Non-pigmented ciliary epithelial cell (primary cell): ENCODE measurements at regions not wholly inside any gene's neighbourhood (a gene's known extent, or its start where the extent isn't known, plus 50 kb on each side); places are given as distances from the start of the nearest gene placed in this dataset.

Experiments
- DNase-seq: peaks from one replicate; pipeline ENCODE4 v3.0.0-alpha.2; 2010; ENCODE audit warnings: low read depth

DNA sequence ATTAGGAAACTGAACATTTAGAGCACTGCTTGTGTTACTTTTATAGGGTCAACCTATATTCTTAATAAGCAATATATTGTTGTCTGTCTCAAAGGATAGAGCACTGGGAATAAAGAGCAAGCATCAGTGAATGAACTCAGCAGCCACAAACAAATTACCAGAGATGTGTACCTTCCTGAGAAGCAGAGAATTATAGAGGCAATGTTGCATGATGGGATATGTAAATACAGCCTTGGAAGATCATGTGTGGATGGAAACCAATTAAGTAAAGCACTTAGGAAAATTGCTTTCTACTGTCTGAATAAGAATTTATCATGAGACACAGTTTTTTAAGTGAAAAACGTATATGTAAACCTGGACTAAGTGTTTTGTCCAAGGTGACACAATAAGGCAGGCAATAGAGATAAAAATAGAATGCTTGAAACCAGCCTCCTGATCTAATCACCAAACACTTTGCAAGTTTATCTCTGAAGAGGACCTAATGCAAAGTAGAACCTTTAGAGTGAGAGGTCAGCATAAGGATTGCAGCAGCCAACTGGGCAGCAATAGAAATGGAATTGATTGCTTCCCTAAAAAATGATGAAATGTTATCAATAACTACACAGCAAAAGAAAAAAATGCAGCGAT is 848.0 kb downstream of the TUSC7 start:
- no peak for DNase-seq

DNA sequence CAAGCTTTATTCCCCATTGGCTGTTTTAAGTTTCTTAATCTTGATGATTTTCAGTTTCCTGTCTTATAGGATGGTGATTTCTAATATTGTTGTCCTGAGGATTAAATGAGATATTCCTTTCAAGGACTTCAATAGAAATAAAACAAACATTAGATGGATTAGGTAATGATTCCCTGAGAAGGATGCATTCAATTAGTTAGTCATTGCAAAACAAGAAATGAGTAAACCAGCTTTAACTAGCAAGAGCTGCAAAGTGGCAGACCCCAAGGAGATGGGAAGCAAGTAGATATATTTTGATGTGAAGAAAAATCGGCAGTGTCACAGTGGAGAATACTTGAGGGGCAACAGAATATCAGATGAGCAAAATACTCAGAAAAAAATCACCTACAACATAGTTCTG is 849.1 kb downstream of the TUSC7 start:
- DNase-seq: no peak

DNA sequence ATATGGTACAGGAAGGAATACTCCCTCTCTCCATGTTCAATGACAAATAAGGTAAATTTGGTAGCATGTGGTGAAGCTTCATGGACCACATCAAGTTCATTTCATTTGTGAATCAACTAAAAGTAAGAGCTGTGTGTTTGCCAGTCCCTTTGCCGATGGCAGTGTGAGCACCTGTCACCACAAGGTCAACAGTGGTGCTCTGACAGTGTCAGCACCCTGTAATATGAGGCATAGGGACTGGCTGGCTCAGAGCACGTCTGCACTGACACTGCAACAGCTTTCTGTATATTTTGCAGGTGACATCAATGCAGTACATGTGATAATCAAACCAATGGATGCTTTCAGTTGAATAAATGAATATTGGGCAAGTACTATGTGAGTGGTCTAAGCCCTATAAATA is 852.4 kb downstream of the TUSC7 start:
- DNase-seq: no peak

DNA sequence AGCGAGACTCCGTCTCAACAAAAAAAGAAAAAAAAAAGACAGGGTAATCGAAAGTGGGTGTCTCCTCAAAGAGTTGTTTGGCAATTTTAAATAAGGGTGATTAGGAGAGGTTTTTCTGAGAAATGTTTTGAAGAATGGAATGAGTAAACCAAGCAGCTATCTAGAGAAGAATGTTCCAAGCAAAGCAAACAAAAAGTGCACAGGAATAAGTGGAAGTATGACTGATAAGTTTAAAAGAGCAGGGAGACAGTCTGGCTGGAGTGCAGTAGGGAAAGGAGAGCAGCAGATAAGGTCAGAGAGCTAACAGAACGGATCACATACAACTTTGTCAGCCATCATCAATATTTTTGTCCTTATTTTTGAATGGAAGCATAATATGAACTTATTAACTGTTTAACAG is 853.5 kb downstream of the TUSC7 start:
- no peak for DNase-seq

DNA sequence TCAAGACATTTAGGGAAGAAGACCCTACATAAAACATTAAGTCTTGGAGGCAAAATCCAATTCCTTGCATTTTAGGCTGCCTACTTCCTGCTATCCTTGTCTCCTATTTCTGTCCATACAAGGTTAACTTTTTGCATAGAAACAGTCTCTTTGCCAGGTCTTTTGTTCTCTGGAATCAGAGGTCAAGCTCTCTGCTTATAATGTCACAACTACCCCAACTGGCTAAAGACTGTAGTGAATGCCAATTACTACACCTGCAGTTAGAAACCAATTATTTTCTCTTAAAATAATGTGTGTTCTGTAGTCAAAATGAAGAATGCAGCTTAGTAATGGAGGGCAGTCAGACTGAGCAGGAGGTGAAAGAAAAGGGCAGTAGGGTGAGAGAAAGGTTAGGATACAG is 856.2 kb downstream of the TUSC7 start:
- DNase-seq: no peak

DNA sequence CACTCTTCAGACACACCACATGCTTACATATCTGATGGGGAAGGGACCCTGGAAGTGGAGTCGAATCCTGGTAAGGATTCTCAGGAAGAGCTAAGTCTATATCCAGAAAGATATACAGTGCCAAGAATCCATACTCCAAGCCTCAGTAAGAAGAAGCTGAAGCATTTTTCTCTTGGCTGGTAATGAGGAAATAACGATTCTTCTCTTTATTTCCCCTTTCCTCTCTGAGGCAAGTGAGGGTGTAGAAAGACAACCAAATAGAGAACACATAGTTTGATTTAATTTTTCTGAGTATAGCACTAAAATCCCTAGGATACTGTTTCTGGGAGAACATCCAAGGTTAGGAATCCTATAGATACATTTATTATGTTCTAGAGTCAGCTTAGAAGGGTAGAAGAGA is 857.3 kb downstream of the TUSC7 start:
- no peak for DNase-seq

DNA sequence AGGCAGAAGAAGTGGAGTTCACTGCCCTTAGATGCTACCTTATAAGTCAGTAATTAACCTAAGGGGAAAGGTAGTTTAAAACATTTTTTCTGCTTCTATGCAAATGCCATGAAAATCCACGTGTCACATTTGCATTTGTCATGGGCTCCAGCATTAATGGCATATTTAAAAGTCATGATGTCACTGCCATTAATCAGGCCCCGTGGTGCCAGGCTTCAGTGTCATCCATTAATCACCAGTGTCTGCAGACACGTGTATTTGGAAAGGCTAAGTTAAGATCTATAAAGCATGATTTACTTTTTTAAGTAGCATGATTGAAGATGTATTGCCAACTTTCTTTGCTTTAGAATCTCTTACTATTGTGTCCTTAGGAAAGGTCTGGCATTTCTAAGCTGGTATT is 857.8 kb downstream of the TUSC7 start:
- DNase-seq: no peak

DNA sequence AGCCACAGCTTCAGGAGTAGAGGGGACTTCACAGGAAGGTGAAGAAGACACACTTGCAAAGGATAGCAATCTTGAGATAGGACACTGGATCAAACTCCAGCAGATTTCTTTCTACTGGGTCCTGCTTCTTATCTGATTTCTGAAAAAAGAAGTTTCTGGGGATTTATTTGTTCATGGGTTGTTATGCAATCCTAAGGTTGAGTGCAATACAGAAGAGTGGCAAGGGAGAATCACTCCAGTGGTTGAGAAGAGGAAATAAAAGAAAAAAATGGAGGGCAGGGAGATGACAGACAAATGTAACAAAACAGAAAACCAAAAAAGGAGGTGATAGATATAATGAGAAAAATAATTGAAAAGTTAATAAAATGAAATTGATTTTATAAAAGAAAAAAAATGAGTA is 858.3 kb downstream of the TUSC7 start:
- DNase-seq: no peak

DNA sequence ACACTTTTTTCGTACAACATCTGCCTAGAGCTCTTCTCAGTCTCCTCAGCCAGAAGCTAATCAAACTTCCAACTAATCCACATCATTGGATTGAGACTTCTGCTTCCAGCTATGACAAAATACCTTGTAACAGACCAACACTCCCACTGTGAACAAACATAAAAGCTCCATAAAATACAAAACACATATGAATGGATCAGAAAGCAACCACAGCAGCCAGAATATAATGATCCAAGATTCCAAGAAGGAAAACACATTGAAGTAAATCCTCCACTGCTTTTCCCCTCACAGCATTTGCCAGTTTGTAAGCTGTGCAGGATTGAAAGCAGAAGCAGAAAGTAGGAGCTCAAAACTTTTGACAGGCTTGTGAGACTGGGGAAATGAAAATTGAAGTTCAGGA is 863.2 kb downstream of the TUSC7 start:
- no peak for DNase-seq

DNA sequence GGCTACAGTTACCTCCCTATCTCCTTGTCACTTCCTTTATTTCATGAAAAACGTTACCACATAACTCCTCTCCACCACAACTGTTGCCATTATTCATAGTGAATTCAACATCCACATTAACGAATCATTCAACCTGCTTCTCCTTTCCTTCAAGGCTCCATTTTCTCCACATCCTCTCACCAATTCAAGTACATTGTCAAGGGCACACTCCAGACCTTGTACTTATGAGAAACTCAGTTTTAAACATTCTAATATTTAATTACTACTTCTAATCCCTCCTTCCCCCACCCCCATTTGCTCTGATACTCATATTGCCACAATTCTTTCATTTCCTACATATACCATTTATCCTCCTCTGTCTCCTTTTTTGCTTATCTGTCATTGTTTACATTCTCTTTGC is 871.2 kb downstream of the TUSC7 start:
- DNase-seq: no peak

DNA sequence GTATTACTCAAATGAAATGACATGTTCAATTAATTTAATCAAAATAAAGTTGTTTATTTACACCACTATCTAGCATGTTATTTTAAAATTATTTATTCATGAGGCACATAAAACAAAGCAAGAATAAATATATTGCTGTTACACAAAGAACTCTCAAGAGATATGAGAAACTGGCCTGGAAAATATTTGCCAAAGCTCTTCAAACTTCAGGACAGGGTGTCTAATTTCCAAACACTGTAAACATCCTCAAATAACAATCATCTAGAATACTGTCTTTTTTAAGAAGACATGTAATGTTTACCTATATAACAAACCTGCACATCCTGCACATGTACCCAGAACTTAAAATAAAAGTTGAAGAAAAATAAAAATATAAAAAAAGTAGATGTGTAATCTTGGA is 876.6 kb downstream of the TUSC7 start:
- no peak for DNase-seq

DNA sequence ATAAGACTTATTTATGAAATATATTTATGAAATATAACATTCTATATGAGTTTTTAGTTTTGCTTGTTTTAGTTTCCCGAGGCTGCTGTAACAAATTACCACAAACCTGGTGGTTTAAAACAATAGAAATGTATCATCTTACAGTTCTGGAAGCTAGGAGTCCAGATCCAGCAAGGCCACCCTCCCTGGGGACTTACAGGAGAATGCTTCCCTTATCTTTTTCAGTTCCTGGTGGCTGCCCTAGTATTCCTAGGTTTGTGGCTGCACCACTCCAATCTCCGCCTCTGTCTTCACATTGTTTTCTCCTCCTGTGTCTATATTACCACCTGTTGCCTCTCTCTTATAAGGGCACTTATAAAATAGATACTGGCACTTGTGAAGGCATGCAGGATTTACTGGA is 877.8 kb downstream of the TUSC7 start:
- no peak for DNase-seq

DNA sequence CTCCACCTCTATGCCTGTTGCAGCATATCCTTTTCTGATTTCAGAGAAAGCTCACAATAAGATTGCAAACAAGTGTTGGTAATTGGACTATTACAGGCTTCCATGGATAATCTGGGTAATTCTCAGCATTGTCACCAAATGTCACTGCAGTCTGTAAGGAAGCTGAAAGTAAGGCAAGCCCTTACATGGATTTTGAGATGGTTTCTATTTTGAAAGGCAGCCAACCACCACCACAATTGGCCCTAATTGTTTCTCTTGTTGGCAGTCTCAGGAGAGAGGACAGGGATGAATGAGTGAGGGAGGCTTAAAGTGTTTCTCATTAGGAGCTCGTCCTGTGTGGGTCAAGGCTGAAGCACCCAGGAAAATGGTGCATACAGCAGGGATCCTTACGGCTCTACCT is 879.9 kb downstream of the TUSC7 start:
- DNase-seq: no peak

DNA sequence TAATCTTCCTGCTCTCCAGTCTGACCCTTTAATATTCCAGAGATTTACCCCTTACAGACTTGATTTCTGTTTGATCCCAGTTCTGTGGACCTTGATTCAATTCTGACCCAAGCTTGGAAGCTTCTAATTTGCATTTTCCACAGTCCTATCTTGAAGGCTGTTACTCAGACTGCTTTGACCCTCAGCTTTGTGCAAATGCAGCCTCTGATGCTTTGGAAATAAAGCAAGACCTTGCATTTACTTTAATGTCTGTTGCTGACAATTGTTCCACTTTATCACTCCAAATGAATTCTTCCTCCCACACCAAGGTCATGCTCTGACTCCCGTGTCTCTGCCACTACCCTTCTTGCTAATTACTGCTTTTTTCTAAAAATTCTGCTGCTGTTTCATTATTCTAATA is 886.0 kb downstream of the TUSC7 start:
- DNase-seq: no peak

DNA sequence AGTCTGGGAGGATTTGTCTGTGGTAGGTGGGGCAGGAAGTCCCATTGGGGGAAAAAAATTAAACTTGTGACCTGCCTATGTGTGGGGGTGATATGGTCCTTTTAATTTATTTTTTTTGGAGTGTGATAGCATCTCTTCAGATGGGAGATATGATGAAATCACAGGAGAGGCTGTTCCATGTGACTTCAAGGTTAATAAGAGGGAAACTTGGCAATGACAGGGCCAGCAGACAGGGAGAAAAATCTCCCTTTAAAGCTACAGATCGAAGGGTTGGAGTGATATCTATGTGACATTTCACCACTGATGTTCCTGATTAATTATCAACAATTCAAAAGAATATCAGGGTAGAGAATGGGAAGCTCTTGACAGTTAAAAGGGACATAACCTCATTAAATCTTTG is 886.9 kb downstream of the TUSC7 start:
- DNase-seq: no peak

DNA sequence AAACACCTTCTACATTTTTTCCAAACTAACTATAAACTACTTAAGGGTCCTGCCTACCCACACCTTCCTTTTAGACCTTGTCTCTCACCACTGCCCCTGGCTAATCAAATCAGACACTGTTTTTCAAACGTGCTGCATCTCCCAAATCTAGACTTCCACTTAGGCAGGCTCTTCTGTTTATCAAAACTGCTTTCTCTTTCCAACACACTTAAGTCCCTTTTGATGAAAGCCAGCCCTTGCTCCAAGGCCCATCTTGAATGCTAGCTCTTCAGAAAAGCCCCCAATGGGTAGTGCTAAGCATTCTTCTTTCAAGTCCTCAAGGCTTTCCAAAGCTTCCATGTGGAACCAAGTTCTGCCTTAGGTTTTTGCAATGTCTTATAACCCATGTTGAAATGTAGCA is 888.3 kb downstream of the TUSC7 start:
- DNase-seq: no peak

DNA sequence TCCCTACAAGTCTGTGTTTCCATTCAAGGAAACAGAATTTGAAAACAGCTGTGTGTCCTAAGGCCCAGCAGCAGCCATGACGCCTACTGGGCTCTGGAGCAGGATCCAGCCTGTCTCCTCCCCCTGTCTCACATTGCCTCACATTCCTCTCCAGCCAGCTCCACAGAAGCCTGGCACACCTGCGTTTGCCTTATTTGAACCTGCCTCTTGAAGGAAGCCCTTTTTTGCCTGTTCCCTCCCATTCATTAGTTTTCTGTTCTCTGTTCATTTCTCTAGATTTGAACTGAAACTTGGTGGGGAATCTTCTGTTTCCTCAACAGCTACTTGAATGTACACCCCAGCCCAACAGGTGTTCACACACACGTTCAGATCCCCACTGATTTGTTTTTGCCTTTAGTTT is 890.5 kb downstream of the TUSC7 start:
- no peak for DNase-seq

DNA sequence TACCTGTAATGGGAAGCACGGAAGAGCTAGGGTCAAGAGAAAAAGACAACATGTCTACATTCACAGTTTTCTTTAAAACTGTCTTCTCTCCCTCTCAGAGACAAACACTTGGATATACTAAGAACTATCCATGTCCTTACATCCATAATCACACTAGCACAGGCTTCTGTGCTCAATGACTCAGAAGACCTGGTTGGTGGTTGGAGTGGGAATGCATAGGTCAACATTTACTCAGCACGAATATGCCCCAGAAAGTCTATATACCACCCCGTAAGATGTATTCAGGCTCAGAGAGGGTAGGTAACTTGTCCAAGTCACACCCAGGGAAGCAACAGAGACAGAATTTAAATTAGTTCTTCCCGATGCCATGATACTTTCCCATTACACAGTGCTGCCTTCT is 891.1 kb downstream of the TUSC7 start:
- peak; percentile 6 for DNase-seq

DNA sequence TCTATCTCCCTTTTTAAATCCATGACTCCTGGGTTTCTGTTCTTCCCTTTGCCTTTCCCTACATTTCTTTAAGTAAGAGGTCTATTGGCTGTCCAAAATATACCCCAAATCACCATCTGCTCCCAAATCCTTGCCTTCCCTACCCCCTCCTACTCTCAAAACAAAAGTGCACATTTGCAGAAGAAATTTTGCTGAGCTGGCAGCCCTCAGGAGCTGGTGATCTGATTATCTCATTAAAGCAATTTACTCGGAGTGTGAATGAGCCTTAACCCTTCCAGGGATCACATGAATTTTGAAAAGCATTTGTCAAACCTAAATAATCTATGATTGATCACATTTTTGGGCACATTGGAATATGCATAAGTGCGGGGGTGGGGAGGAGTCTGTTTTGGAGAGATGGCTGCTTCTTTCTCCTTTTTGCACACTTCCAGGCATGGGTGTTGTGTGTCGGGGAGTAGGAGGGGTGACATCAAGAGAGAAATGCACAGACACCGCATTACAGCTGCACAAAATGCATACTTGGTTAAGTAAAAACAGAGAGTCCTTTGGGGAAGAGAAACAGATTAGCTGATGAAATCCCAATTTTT is 892.6 kb downstream of the TUSC7 start:
- DNase-seq: no peak

DNA sequence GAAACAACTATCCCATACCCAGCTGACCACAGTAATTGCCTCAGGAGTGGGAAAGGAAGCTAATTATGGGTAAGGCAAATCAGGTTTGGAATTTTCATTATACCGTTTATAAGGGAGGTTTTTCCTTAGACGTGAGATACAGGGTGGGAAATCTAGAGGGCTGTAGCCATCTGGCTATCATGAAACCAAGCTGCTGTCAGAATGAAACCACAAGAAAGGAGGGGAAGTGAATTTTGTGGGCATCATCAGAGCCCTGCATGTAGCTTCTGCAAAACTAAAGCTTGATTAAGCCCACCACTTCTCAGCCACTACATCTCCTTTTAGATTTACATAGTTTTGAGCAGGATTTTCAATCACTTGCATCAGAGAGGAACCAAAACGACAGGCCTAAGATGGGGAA is 893.5 kb downstream of the TUSC7 start:
- no peak for DNase-seq

DNA sequence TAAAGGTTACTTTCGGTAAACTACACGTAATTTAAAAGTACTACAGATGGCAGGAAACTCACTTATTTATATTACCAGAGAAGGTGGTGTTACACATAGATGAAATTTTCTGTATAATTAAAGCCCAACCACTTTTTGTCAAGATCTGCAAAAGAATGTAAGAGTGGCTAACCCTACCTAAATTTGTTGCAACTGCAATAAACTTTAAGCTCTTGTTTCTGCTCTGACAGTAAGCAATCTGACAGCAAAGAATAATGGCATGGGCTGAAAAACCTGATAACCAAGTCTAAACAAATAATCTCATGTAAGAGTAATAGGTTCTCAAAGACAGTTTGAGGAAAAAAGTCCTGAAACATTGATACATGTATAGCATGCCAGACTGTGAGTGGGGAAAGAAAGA is 897.3 kb downstream of the TUSC7 start:
- DNase-seq: no peak

DNA sequence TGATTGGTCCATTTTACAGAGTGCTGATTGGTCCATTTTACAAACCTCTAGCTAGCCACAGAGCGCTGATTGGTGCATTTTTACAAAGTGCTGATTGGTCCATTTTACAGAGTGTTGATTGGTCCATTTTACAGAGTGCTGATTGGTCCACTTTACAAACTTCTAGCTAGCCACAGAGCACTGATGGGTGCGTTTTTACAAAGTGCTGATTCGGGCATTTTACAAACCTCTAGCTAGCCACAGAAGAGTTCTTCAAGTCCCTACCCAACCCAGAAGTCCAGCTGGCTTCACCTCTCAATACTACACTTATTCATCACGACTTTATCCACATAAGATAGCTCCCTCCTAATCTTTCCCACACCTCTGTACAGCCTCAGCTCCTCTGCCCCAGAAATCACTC is 899.8 kb downstream of the TUSC7 start:
- DNase-seq: no peak

DNA sequence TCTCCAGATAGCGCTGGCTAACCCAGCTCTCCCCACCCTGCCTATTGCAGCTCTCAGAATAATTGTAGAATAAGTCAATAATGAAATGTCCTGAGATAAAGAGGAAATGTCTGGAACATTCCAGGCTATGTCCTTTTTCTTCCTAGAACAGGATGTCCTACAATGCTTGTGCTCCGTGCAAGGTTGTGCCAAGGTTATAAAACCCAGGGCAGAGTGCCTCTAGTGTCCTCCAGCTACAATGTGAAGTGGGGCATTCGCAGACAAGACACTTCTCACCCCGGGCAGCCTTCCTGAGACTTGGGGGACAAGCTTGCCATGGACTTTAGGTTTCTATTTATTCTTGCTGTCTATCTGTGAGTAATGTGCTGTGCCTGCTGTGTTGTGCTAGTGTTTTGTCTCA is 900.6 kb downstream of the TUSC7 start:
- no peak for DNase-seq

DNA sequence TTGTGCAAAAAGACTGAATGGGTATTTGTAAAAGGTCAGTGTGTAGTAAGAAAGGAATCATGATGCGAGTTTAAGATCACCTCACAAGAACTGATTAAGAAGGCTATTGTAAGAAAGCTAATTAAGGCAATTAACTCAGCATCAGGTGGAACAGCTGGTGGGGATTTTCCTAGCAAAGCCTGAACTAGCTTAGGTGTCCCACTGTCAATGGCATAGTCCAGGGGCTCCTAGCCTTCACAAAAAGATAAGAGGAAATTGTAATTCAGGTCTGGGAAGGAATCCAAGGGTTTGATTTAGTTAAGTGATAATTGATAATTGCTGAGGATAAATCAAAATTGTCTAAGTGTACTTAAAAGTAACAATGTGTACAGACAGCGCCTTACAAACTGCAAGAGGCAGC is 901.6 kb downstream of the TUSC7 start:
- DNase-seq: no peak

DNA sequence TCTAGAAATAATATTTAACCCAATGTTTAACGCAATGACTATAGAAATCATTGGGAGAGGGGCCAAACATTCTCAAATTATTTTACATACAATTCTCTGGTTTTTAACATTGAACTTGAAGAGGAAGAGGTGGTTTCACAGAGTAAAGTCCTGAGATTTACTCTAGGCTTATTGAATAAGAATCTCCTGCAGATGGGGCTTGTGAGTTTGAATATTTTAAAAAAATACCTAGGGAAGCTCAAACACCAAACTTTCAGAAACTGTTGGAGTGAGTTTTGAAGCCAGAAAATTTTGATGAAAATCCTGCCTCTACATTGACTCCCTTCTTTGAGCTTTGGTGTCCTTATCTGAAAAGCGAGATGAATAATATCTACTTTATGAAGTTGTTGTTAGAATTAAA is 906.6 kb downstream of the TUSC7 start:
- DNase-seq: no peak
